ENCODE measurements at regions not wholly inside any gene's neighbourhood (a gene's known extent, or its start where the extent isn't known, plus 50 kb on each side); places are given as distances from the start of the nearest gene placed in this dataset.

DNA sequence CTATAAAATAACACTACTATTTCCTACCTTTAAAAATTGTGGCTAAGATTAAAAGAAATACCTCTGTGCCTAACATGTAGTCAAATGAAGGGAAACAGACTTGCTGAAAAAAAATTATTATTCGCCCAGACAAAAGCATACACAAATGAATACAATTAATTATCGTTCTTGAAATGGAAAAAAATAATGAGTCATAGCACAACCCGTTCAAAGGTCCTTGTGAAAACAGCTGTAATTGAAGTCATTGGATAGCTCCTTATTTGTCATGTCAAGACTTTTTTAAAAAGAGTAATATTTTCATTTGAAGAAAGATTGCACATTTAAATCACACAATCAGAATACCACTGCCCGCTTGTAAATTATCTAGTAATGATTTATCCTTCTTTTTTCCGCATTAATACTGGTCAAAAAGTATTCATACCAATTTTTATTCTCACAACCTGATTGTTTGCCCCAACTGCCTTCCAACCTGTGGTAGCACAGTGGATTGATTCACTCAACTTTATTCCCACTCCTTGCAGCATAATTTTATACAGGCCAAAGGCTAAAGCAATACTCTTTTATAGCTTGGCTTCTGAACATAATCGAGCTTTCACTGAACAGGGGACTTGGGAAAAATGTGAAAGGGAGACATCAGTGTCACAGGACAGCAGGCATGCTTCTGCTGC is 655.2 kb upstream of the MAP3K7 start:
- no peak for DNase-seq
- intact Hi-C loops (cut with DNase I) = no loop called here
- H3K36me3 ChIP-seq = no peaks in the 10 kb centered on the region
- H3K9me3 ChIP-seq = no peaks in the 10 kb centered on the region
- H3K27ac ChIP-seq = no peak overlapping the region
- H3K4me1 ChIP-seq = no peaks in the 10 kb centered on the region
- TF ChIP-seq, protein P1, sequence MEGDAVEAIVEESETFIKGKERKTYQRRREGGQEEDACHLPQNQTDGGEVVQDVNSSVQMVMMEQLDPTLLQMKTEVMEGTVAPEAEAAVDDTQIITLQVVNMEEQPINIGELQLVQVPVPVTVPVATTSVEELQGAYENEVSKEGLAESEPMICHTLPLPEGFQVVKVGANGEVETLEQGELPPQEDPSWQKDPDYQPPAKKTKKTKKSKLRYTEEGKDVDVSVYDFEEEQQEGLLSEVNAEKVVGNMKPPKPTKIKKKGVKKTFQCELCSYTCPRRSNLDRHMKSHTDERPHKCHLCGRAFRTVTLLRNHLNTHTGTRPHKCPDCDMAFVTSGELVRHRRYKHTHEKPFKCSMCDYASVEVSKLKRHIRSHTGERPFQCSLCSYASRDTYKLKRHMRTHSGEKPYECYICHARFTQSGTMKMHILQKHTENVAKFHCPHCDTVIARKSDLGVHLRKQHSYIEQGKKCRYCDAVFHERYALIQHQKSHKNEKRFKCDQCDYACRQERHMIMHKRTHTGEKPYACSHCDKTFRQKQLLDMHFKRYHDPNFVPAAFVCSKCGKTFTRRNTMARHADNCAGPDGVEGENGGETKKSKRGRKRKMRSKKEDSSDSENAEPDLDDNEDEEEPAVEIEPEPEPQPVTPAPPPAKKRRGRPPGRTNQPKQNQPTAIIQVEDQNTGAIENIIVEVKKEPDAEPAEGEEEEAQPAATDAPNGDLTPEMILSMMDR (IDR thresholded peaks at IDR 0.05) = no peak
- TF ChIP-seq POLR2A (IDR thresholded peaks at IDR 0.05) = no peak
- H3K4me3 ChIP-seq = no peak overlapping the region
- no peaks in the 10 kb centered on the region for H3K27me3 ChIP-seq
- WGBS, 4 donors = 69 to 80% (median 78%) methylated on average over 6 of the region's 6 CpGs
- no peak for ATAC-seq

DNA sequence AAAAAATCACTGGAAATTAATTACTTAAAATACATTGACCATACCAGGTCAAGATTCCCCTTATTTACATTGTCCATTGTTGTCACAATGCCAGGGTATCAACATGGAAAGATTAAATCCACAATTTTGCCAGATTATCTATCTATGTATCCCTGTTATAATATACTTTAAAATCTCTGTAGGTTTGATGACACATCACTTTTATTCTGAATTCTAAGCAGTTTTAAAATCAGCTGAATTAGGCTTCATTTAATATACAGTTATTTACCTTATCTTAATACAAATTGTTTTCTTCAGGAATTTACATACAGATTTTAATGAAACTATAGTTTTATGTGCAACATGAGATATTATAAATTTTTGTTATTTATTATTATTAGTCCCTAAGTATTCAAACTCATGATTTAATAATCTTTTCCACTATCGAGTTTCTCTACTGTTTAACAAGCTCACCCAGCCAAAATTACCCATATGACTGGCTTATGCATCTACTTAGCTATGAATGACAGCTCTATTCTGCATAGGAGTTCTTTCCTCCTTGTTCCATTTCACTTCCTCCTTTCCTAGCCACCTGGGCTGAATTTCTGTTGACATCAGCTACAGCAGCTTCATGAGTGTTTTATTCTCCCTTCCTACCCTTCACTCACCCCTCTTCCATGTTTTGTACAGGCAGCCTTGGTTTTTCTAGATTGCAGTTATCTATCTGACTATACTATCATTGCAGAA is 654.2 kb upstream of the MAP3K7 start:
- intact Hi-C loops (cut with DNase I) = no loop called here

DNA sequence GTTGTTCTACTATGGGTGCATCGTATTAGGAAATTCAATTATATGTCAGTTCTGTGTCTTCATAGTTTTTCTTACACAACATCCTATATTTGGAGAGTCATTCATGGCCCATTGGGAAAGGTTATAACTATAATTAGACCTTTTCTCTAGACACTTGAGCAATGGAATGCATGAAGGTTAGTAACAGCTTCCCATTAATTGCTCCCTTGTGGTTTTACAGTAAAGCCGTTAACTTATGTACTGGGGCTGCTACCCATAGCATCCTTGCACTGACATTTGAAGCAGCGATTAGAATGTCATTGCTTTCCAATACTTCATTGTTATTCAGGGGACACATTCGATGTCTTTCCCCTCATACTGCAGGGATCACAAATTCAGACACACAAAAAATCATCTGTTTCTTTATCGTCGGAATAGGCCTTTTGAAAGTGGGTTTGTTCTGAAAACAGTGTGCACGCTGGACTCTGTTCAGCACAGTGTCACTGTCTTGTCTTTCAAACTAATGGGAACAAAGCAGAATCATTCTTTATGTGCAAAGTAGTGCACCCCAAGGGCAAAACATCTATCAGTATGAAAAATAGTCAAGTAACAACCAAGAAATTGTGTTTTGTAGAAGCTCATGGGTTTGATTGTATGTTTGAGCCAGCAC is 634.3 kb upstream of the MAP3K7 start:
- 68 to 79% (median 69%) methylated on average over 7 of the region's 7 CpGs for WGBS, 4 donors
- ATAC-seq = peak in 2 of 4 donors; percentile 57

More for the DNA sequence above, 654.2 kb upstream of the MAP3K7 start:
- WGBS, 4 donors = 69 to 85% (median 73%) methylated on average over 1 of the region's 1 CpG
- H3K4me1 ChIP-seq = no peaks in the 10 kb centered on the region
- no peaks in the 10 kb centered on the region for H3K9me3 ChIP-seq
- DNase-seq (no peak), ATAC-seq (no peak)
- no peaks in the 10 kb centered on the region for H3K27me3 ChIP-seq
- no peak for TF ChIP-seq POLR2A (IDR thresholded peaks at IDR 0.05)
- TF ChIP-seq, protein P1 (IDR thresholded peaks at IDR 0.05) = no peak
- H3K4me3 ChIP-seq = no peak overlapping the region
- no peak overlapping the region for H3K27ac ChIP-seq
- H3K36me3 ChIP-seq = no peaks in the 10 kb centered on the region

More for the DNA sequence above, 634.3 kb upstream of the MAP3K7 start:
- intact Hi-C loops (cut with DNase I) = no loop called here
- TF ChIP-seq, protein P1 (IDR thresholded peaks at IDR 0.05) = no peak
- TF ChIP-seq POLR2A (IDR thresholded peaks at IDR 0.05) = no peak
- no peaks in the 10 kb centered on the region for H3K36me3 ChIP-seq
- H3K4me3 ChIP-seq = no peak overlapping the region
- H3K27ac ChIP-seq = no peak overlapping the region
- no peaks in the 10 kb centered on the region for H3K4me1 ChIP-seq
- H3K9me3 ChIP-seq = peaks cover 0 to 12% (median under 1%) of the 10 kb centered on the region in 12 donors
- H3K27me3 ChIP-seq = no peaks in the 10 kb centered on the region
- DNase-seq = no peak
